ENCODE measurements at regions not wholly inside any gene's neighbourhood (a gene's known extent, or its start where the extent isn't known, plus 50 kb on each side); places are given as distances from the start of the nearest gene placed in this dataset.

DNA sequence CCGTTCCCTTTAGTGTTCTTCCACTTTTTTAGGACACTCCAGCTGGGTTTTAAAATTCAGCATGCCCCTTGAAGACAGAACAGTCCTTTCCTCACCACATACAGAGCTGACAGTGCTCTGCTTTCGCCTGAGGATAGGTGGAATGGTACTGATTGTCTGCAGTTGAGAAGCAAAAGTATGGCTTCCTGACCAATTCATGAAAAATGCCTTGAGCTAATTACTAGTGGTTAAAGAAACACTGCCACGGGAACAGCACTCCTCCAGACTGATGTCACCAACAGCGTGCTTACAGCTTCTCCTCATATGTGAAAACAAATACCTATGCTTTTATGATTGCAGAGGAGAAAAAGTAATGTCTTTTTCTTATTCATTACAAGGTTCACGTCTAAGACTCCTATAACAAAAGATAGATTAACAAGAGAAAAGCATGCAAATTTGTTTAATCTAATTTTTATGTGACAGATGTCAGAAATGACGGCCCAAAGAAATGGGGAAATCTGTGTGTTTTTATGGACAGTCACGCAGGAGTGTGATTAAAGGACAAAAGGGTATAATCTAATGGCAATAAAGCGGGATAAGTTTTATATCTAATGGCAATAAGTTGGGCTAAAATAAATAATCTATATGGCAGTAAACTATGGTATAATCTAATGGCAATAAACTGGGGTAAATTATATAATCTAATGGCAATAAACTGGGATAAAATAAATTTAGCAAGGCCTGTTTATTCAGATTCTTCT lies 123.4 kb upstream of the ARHGAP42 start:
- Histone ChIP-seq H3K9me3 (no peaks in the 10 kb centered on the region), H3K36me3 (no peaks in the 10 kb centered on the region), H3K27me3 (no peaks in the 10 kb centered on the region), H3K4me1 (peaks cover 17% of the 10 kb centered on the region), H3K27ac (peak overlapping the region; percentile 21), H3K4me3 (no peak overlapping the region)
- TF ChIP-seq CTCF (IDR thresholded peaks at IDR 0.05) = no peak
- no peak for TF ChIP-seq POLR2A (IDR thresholded peaks at IDR 0.05)
- TF ChIP-seq POLR2AphosphoS5 (IDR thresholded peaks at IDR 0.05; ENCODE audit: insufficient read depth in 1 of 2, low read depth in 1 of 2) = no peak
- DNase-seq (ENCODE audit: extremely low spot score in 2 of 2) = no peak
- intact Hi-C loops (cut with DNase I) = no loop called here

DNA sequence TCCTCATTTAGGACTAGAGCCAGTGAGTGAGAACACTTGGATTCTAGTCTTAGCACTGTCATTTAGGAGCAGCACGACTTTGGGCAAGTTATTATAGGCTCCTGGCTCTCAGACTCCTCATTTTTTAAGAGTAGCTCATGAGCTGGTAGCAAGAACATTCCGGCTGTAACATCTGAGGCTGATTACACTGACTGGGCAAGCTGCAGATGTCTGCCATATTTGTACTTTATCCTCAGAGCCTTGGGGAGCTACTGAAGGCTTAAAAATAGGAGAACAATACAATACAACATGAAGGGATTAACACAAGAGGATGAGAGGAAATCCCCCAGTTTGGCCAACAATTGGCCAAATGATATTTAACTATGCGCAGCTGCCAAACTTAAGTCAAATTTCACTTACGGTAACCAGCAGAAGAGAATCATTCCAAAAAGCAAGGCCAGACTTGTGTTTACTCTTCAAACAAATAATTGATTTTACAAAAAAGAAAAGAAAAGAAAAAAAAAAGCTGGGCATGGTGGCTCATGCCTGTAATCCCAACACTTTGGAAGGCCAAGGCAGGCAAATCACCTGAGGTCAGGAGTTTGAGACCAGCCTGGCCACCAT lies 113.1 kb upstream of the ARHGAP42 start:
- Histone ChIP-seq H3K4me1 (no peaks in the 10 kb centered on the region), H3K9me3 (no peaks in the 10 kb centered on the region), H3K27me3 (no peaks in the 10 kb centered on the region), H3K4me3 (no peak overlapping the region), H3K27ac (no peak overlapping the region), H3K36me3 (no peaks in the 10 kb centered on the region)
- TF ChIP-seq CTCF (IDR thresholded peaks at IDR 0.05) (no peak), POLR2A (IDR thresholded peaks at IDR 0.05) (no peak), POLR2AphosphoS5 (IDR thresholded peaks at IDR 0.05; ENCODE audit: insufficient read depth in 1 of 2, low read depth in 1 of 2) (no peak)
- no peak for DNase-seq (ENCODE audit: extremely low spot score in 2 of 2)
- intact Hi-C loops (cut with DNase I) = no loop called here

DNA sequence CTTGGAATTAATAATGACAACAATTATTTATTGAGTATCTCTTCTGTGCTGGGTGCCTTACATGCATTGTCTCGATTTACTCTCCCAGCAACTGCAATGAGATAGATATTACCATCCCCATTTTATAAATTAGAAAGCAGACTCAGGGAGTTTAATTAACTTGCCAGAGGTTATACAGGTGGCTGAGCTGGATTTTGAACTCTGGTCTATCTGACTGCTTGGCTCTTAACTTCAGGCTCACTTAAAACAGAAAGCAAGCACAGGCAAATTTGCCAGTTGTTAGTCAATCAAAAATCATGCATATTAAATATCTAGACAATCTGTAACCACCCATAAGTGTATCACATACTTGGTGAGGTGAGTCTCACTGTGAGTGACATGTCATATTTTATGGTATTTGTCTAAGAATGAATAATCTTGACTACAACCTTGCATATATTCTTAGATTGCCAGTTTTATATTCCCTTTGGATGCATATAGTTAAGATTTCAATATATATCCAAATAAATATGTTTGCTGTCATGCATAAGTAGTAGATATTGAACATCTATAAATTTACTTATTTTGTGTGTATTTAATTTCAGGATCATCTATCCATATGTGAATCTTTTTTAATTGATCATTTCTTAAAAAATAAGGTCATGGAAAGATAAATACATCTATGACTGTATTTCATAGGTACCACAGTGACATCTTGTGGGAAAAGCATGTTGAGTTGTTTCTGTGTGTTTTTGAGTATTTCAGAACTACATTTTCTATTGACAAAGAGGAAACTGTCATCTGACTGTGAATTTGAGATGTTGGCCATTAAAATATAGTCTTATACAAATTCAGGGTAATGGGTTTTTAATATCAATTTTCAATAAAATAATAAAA lies 112.0 kb upstream of the ARHGAP42 start:
- no peaks in the 10 kb centered on the region for H3K9me3 ChIP-seq
- H3K27me3 ChIP-seq = no peaks in the 10 kb centered on the region
- no peak overlapping the region for H3K4me3 ChIP-seq
- no peak overlapping the region for H3K27ac ChIP-seq
- intact Hi-C loops (cut with DNase I) = loop anchor here (5.0 kb wide), 2 partner anchors 112 to 282 kb away; partner anchors contain the start of gene ARHGAP42
- no peaks in the 10 kb centered on the region for H3K36me3 ChIP-seq
- DNase-seq (ENCODE audit: extremely low spot score in 2 of 2) = no peak
- no peaks in the 10 kb centered on the region for H3K4me1 ChIP-seq
- TF ChIP-seq CTCF (IDR thresholded peaks at IDR 0.05) (peak in 2 of 3 experiments; percentile 7 to 19), POLR2A (IDR thresholded peaks at IDR 0.05) (no peak)

DNA sequence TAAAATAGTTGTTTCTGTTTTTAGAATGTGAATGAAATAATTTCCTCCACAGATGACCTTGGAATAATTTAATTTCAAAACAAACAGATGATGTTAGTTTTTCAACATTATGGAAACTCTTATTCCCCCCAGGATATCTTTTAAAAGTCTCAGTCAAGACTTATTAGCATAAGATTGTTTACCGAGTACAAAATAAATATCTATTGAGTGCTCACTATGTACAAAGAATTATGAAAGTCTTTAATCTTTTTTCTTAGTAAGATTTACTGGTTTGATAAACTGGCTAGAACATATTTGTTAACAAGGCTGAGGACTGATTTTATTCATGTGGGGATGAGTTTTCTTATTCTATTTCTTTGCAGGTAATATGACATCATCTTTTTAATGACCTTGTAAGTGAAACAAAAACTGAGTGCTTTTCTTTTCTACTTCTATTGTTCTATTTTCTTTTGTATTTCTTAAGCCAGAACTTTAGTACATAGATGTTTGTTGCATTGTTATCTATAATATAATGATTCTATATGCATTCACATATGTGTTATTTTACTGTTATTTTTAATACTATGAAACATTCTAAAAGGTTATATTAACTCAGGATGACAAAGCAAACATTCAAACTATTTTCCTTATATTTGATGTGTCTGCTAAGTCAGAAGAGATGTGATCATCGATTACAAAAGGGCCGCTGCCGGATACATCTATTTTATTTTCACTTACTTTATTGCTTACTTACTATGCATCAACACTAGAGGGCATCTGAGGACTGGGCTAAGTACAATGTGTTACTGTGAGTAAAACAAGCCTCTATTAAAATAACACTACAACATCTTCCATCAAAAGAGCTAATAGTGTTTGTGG lies 111.0 kb upstream of the ARHGAP42 start:
- intact Hi-C loops (cut with DNase I) = loop anchor here (5.0 kb wide), 2 partner anchors 111 to 281 kb away; partner anchors contain the start of gene ARHGAP42
- TF ChIP-seq POLR2AphosphoS5 (IDR thresholded peaks at IDR 0.05; ENCODE audit: insufficient read depth in 1 of 2, low read depth in 1 of 2) (no peak), POLR2A (IDR thresholded peaks at IDR 0.05) (no peak), CTCF (IDR thresholded peaks at IDR 0.05) (peak; percentile 53 to 77 (median 70))

More for the DNA sequence above, 111.0 kb upstream of the ARHGAP42 start:
- no peaks in the 10 kb centered on the region for H3K4me1 ChIP-seq
- H3K36me3 ChIP-seq = no peaks in the 10 kb centered on the region
- H3K9me3 ChIP-seq = no peaks in the 10 kb centered on the region
- no peak overlapping the region for H3K27ac ChIP-seq
- no peak for DNase-seq (ENCODE audit: extremely low spot score in 2 of 2)
- H3K27me3 ChIP-seq = no peaks in the 10 kb centered on the region
- H3K4me3 ChIP-seq = no peak overlapping the region

Measured in vagina (tissue), 2 donors.